GM18867 (cell line): ENCODE measurements at regions not wholly inside any gene's neighbourhood (a gene's known extent, or its start where the extent isn't known, plus 50 kb on each side); places are given as distances from the start of the nearest gene placed in this dataset.
"Not testable (repeated sequence)": the region's sequence is repeated elsewhere in the genome, so short reads cannot be mapped to it uniquely, and the experiment has no call there.

Experiments used
- ATAC-seq: cut with Tn5 transposase; IDR thresholded peaks from one replicate; pipeline ENCODE4 v1.9.1; 2021; ENCODE audit warnings: mild to moderate bottlenecking, moderate library complexity; ENCODE audit not compliant: unreplicated experiment

DNA sequence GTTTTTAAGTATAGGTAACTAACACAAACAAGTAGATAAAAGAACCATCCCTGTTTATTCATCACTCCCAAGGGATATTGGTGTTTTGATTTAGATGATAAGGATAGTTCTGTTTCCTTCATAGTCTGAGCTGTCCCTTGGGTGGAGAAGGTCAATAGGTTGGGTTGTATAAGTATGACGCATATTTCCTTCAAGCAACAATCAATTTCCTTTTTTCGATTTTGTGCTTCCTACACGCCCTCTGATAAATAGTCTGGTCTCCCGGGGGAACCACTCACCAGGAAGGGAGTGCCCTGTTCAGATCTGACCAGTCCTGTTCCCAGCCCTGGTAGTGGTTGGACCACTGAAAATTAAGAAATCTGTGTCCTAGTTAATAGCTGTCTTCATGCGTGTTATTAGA, 378.8 kb upstream of the FAR2 start:
- no peak for ATAC-seq

DNA sequence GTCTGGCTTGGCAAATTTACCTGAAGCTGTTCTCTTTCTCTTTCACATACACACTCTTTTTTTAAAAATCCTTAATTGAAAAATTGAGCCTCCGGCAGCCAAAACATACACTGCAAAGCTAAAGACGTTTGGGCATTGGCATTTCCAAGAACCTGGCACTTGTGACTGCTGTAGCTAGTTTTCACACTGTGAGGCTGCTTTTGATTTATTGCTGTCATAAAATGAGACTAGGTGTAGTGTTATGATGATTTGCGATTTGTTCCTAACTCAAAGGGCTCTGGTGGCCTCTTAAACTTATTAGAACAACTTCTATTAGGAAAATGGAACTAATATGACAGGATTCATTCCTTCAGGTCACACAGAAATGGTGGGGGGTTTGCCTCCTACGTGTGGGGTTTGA, 377.1 kb upstream of the FAR2 start:
- ATAC-seq = no peak

DNA sequence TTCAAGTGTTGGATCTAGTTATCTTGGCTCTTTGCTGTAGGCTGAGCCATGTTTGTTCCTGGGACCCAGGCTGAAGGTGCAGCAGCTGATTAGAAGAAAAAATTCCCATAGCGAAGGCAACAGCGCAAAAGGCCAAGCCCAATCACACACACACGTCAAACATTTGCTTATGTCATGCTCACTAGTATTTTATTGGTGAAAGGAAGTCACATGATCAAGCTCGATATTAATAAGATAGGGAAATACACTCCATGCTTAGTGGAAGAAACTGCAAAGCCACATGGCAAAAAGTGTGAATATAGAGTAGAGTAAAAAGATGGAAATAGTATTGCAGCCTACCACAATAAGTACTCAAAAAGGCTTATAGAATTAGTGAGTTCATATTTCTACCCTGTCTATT, 373.5 kb upstream of the FAR2 start:
- no peak for ATAC-seq

DNA sequence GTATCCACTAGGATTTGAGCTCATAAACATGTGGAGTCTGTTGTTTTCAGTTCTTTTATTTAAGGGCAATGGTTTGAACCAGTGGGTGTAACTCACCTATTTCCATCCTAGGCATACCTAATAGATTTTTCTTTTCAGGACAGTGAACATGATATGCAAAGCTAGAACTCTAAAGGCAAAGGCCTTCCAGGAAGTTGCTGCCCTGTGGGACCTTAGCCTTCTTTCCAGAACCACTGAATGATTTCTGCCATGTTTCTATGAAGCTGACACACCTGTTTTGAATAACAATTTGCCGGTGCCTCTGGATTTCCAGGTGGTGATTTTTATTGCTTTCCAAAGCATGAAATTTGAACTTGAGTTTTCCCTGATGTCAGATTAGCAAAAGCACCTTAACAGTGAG, 372.9 kb upstream of the FAR2 start:
- no peak for ATAC-seq

DNA sequence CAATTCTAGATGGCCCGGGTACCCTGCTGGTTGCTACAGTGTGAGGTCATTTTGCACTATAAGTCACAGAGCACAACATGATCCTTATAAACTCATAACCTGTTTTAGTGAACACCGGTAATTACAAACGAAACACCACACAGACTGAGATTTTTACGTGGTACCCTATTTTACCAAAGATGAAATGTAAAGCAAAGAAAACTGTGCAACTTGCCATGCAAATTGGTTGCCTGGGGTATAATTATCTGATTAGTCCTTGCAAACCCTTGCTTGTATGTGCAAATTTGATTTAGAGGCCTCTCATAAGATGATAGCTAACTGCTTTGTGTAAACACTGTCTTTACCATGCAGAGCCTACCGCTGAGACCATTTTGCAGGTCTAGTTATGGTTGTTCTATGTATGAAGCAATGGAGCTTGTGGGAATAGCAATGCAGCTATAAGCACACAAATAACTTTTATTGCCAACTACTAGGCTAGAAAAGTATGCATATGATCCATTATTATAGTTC, 372.1 kb upstream of the FAR2 start:
- no peak for ATAC-seq

DNA sequence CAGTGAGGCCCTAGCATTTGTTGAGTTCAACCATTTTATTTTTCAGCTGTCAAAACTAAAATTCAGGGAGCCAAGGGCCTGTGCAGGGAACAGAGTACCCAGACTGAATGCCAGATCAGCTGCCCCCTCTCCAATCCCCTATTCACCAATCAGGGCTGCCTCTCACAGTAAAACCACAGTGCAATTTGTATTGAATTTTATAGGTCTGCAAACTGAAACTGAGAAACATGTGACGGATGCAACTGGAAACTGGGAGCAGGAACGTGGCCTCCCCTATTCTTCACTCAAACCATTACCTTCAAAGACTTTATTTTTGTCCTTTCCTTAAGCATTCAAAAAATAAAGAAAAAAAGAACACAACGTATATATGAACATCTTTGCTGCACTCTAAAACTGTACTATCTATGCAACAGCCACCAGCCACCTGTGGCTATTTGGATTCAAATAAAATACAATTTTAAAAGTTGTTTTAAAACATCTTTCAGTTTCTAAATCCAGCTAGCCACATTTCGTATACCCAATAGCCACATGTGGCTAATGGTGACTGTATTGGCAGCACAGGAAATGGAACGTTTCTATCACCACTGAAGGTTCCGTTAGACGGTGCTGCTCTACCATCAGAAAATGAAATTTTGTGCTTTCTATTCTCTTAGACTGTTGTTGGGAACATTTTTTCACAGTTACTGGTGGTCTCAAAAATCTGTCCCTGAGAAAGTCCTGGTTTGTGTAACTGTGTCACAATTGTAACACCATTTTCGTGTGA, 371.3 kb upstream of the FAR2 start:
- ATAC-seq = peak; percentile 88

DNA sequence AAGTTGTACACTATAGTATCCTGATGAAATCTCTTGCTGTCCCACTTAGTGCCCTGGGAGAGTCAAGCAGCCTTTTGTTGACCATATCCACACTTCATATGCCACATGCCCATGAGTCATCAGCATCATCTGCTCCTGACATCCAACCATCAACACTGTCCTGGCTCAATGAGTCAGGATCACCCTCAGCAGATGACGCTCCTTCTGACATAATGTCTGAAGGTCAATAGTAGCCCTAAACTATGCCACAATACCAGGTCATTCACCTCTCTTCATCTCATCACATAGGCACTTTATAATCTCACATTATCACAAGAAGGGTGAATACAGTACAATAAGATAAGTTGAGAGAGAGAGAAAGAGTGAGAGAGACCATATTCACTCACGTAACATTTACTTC, 369.0 kb upstream of the FAR2 start:
- no peak for ATAC-seq

DNA sequence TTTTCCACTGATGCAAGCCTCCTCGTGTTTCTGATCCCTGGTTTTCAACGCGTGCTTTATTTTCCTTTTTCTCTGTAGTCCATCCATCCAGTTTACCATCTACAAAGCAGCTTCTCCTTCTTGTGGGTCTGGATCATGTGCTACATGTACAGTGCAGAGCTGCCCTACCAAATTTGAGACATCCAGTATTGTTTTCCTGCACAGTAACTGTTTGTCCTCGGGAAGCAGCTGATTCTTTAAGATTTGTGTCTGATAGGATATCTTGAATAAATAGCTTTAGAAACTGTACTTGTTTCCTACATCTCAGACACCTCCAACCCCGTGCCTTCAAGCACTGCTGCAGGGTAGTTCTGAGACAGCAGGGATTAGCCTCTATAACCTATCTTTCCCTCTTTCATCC, 368.1 kb upstream of the FAR2 start:
- no peak for ATAC-seq

DNA sequence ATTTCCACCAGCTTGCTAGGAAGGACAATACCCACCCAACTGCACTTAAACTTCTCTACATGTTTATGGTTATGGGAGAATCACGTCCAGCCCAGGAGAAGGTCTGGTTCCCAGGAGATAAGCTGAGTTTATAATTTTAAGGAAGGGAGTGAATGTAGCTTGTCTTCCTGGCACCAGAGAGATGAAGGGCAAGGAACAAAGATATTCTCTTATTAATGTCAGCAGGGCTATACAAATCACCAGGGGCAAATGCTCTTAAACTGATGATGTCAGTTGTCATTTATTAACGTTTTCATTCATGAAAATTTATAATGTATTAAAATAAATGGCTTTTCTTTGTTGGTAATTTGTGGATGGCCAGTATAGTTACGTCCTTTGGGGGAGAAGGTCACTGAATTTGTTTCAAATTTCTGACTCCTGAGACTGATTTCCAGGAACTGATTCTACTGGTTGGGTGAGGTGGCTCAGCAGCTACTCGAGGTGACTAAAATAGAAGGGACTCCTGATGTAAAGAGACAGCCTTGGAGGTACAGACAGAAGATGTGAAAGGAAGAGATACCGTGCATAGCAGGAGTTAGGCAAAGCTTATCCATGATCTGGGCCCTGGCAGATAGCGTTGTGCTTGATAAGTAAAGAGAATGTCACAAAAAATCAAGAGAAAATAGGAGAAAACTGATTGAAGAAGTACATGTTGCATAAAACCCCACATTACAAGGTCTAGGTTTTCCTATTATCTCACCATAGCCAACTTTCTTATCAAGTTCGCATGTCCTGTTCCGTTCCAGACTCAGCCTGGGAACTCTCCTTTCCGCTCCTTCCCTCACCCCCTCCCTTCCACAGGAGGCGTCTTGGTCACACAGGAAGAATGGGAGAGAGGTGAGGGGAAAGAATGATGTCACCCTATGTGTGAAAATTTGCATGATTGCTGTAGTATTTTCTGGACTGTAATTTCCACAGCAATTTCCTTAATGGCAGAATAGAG, 367.1 kb upstream of the FAR2 start:
- ATAC-seq = no peak

DNA sequence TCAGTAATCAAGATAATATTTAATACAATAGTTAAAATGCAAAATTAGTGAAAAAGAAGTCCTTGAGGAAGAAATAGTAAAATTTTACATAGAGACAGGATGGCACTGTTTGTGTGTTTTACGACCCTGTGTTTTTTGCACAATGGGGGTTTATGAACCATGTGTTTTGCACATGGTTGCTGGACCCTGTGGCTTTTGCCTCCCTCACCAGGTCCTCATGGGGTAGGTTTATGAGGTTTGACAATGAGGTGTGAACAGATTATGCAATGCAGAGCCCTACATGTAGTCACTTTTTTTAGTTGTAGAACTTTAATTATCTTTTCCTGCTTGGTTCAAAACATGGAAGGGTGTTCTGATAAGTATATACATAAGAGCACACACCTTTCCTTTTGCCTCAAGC, 366.3 kb upstream of the FAR2 start:
- ATAC-seq = no peak

DNA sequence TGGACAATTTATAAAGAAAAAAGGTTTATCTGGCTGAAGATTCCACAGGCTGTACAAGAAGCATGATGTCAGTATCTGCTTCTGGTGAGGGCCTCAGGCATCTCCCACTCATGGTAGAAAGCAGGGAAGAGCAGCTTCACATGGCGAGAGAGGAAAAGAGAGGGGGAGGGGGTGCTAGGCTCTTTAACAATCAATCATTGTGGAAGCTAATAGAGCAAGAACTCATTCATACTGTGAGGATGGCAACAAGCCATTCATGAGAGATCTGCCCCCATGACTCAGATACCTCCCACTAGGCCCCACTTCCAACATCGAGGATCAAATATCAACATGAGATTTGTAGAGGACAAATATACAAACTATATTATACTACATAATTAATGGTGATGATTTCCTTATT, 361.9 kb upstream of the FAR2 start:
- no peak for ATAC-seq

DNA sequence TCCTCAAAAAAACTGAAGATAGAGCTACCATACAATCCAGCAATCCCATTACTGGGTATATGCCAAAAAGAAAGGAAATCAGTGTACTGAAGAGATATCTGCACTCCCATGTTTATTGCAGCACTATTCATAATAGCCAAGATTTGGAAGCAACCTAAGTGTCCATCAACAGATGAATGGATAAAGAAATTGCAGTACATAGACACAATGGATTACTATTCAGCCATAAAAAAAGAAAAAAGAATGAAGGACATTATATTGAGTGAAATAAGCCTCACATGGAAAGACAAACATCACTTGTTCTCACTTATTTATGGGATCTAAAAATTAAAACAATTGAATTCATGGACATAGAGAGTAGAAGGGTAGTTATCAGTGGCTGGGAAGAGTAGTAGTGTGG, 360.8 kb upstream of the FAR2 start:
- not testable (repeated sequence) for ATAC-seq

DNA sequence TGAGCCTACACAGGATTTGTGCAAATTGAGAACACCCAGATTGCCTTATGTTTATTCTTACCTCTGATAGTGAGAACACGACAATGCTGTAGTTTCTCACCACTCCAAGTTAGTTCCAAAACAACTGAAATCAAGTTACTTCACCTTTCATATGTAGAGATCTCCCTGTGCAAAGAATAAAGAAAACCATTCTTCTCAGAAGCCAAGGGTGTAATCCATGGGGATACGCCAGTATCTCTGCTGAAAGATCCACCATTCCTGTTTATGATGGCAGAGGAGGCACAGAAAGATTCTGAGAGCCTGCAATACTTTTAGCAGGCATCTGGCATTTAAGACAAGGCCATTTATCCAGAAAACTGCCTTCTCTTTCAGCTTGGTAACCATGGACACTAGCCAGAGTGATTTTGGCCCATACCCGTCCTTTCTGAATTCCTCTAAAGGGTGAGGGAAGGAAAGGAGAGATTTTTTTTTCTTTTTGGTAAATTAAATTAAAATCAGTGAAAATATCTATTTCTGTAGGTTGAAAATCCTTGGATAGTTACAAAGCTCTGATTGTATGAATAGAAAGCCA, 355.4 kb upstream of the FAR2 start:
- no peak for ATAC-seq

DNA sequence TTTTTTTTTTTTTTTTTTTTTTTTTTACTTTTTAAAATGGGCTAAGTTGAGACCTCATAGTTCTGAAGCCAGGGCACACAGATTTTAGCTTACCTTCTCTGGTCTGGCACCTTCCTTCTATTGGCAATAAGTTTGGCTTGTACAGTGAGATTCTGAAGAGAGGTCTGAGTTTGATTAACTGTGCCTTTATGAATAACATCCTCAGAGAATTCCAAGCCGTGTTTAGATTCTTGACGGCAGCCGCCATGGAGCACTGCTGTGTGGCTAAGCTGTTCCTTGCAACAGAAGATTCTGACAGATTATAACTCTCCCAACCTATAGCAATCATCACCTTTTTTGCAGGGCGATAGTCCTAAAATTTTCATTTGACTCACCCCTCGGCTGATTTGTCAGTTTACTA, 354.9 kb upstream of the FAR2 start:
- ATAC-seq = no peak

DNA sequence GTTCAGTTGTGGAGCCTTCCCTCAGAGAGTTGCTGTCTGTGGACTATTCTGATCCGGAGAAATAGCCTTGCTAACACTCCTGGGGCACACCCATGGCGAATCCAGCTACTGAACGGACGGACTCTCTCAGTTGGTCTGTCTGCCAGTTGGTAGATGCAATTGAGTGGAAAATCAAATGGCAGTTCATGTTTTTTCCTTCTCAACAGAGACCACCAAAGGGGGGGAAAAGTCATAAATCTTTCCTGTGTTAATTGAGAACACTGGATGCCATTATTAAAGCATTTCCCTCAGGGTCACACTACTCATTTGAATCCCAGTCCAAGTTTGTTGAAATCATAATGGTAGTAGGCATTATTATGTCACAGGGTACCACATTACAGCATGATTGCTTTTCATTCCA, 354.3 kb upstream of the FAR2 start:
- no peak for ATAC-seq

DNA sequence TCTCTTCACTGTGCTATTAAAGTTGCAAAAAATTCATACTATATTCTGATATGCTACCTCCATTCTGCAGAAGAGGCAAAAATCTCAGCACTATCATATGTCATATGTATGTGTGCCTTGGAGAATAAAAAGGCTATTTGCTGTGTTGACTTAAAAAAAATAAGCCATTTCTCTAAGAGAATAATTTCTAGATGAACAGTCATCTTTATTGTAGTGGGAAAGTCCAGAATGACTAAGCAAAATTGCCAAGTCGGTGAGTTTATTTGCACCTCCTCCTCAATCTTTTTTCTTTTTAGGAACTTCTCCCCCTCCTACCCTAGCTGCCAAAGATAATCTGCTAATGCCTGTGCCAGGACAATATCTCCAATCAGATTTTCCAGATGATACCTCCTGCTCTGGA, 353.8 kb upstream of the FAR2 start:
- ATAC-seq = no peak

DNA sequence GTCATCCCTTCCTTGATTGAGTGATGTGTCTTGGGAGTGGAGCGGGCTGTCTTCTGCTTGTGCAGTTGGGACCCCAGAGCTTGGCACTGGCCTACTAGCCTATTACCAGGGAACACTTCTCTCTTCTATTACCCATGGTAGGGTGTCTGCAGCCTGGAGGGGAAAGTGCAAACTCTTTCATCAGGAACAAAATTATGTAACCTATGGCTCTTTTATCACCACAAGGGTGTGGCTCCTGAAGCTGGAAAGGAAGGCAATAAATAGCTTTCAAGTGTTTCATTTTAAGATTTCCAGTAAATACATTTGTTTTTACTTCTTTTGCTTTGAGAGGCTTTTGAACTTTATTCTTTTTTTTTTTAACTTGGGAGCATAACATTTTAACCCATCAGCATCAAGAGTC, 349.7 kb upstream of the FAR2 start:
- ATAC-seq = no peak

DNA sequence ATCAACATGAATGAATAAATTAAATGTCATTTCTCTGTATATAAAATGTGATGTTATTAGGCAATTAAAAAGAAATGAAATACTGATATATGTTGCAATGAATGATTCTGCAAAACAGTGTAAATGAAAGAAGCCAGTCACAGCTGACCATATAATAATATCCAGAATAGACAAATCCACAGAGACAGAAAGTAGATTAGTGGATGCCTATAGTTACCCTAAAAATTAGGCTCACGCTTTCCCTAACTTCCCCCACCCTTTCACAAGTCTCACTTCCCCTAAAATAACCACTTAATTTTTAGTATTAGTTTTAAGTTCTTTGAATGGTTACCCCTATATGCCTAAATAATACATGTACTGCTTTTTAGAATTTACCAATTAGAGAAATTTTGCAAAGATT, 348.9 kb upstream of the FAR2 start:
- ATAC-seq = peak; percentile 64

DNA sequence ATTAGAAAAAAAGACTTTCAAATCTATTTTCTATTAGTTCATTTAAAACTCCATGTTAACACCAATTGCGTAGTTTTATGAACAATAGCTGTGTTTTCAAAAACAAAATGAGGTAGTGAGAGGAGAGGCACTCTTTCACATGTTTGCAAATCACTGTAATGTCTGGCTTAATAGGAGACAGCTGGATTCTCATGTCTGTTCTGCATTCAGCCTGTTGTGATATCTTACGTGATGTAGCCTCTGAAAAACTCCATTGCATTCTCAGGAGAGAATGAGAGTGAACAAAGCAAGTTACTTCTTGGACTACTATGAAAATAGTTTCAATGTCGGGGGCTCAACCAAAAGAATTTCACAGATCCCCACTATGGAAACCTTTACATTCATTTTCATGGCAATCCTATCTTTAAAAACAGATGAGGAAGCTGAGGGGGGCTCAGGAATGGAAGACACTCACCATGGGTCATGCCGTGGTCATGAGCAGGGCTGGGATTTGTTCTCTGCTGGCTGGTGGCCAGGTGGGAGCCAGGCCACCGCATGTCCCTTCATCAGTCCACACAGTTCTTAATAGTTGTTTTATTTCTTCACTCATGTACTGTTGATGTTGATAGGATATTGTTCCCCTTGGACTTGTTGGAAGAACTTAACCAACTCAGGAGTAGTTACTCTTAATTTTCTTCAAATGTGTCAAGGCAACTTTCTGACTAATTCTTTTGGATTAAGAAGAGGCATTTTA, 346.2 kb upstream of the FAR2 start:
- no peak for ATAC-seq

DNA sequence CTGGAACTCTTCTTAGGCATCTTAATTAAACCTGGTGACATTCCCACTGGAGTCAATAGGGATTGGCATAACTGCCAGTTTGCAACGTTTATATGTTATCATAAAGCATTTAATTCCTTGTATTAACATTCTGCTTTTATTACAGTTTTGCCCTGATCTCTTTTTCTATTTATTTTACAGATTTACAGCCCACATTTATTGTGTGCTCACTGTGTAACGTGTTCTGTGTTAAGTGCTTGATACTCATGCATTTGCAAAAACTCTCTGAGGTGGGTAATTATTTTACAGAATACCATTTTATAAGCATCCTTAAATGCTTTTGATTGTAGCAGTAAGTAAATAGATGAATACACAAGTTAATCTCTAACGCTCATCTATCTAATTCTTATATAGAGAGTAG, 341.5 kb upstream of the FAR2 start:
- ATAC-seq = no peak

DNA sequence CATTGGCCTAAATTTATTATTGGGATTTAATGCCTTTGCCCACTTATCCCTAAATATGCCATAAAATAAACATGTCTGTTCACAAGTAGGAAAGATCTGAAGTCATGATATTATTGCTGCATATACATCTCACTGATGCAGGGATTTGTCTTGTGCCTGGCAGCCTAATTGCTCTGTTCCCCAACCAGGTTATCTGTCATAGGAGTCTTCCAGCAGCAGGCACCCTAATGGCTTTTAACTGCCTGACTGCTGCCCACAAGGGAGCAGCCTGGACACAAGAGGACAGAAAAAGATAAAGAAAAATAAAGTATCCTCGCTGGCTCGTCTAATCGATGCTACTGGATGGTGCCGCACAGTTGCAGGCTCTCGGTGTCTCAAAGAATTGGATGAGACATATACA, 337.6 kb upstream of the FAR2 start:
- ATAC-seq = no peak
